ENCODE measurements at regions not wholly inside any gene's neighbourhood (a gene's known extent, or its start where the extent isn't known, plus 50 kb on each side); places are given as distances from the start of the nearest gene placed in this dataset.

- Mint-ChIP-seq H3K9me3 (no peaks in the 10 kb centered on the region), H3K36me3 (ENCODE audit: low read depth) (peaks cover 10% of the 10 kb centered on the region), H3K27me3 (ENCODE audit: insufficient read depth) (no peaks in the 10 kb centered on the region), H3K4me1 (ENCODE audit: low read depth) (peaks cover 6% of the 10 kb centered on the region), H3K27ac (no peak overlapping the region), H3K4me3 (no peak overlapping the region)
- no peak for TF ChIP-seq CTCF (IDR thresholded peaks at IDR 0.05)
- DNase-seq, result no peak
Measured at GRCh38 chr16:85344502-85345128, 232.3 kb upstream of the CIBAR2 start.

GRCh38 chr16:85345129-85345639 is 232.9 kb upstream of the CIBAR2 start:
- no peak for DNase-seq
- TF ChIP-seq CTCF (IDR thresholded peaks at IDR 0.05), result no peak
- Mint-ChIP-seq H3K36me3 (ENCODE audit: low read depth) (peaks cover 10% of the 10 kb centered on the region), H3K4me3 (no peak overlapping the region), H3K27ac (no peak overlapping the region), H3K9me3 (no peaks in the 10 kb centered on the region), H3K4me1 (ENCODE audit: low read depth) (peaks cover 11% of the 10 kb centered on the region), H3K27me3 (ENCODE audit: insufficient read depth) (no peaks in the 10 kb centered on the region)

GRCh38 chr16:85346404-85347212 is 234.3 kb upstream of the CIBAR2 start:
- peaks cover 25% of the 10 kb centered on the region for H3K4me1 Mint-ChIP-seq (ENCODE audit: low read depth)
- H3K27me3 Mint-ChIP-seq (ENCODE audit: insufficient read depth), result no peaks in the 10 kb centered on the region
- peaks cover 10% of the 10 kb centered on the region for H3K36me3 Mint-ChIP-seq (ENCODE audit: low read depth)
- no peak overlapping the region for H3K4me3 Mint-ChIP-seq
- H3K27ac Mint-ChIP-seq, result no peak overlapping the region; the same call in 1 of the 2 replicates
- TF ChIP-seq CTCF (IDR thresholded peaks at IDR 0.05), result no peak
- no peaks in the 10 kb centered on the region for H3K9me3 Mint-ChIP-seq
- no peak for DNase-seq

- no peak overlapping the region for H3K27ac Mint-ChIP-seq
- DNase-seq, result no peak
- peak; percentile 70 for TF ChIP-seq CTCF (IDR thresholded peaks at IDR 0.05)
- no peak overlapping the region for H3K4me3 Mint-ChIP-seq
- no peaks in the 10 kb centered on the region for H3K27me3 Mint-ChIP-seq (ENCODE audit: insufficient read depth)
- H3K9me3 Mint-ChIP-seq, result no peaks in the 10 kb centered on the region
- H3K36me3 Mint-ChIP-seq (ENCODE audit: low read depth), result peaks cover 10% of the 10 kb centered on the region
- H3K4me1 Mint-ChIP-seq (ENCODE audit: low read depth), result peaks cover 26% of the 10 kb centered on the region
Measured at GRCh38 chr16:85347213-85347591, 234.9 kb upstream of the CIBAR2 start.

GRCh38 chr16:85348065-85348840 is 236.0 kb upstream of the CIBAR2 start:
- Mint-ChIP-seq H3K4me3 (no peak overlapping the region), H3K4me1 (ENCODE audit: low read depth) (peaks cover 31% of the 10 kb centered on the region), H3K27me3 (ENCODE audit: insufficient read depth) (no peaks in the 10 kb centered on the region; the same call in 1 of the 2 replicates), H3K36me3 (ENCODE audit: low read depth) (peaks cover 15% of the 10 kb centered on the region), H3K27ac (no peak overlapping the region), H3K9me3 (no peaks in the 10 kb centered on the region)
- TF ChIP-seq CTCF (IDR thresholded peaks at IDR 0.05), result no peak
- no peak for DNase-seq
